Motor neuron (in vitro differentiated cells): ENCODE measurements at regions not wholly inside any gene's neighbourhood (a gene's known extent, or its start where the extent isn't known, plus 50 kb on each side); places are given as distances from the start of the nearest gene placed in this dataset.
"Not testable (repeated sequence)": the region's sequence is repeated elsewhere in the genome, so short reads cannot be mapped to it uniquely, and the experiment has no call there.

ENCODE experiments used
- ATAC-seq, 8 experiments: fragments of 200-7000 bp; cut with Tn5 transposase; replicated peaks in 6 of 8; 2 replicates each; pipeline ENCODE4 v1.8.0; 2021; ENCODE audit warnings: mild to moderate bottlenecking in 8 of 8, moderate library complexity in 8 of 8
- H3K27ac ChIP-seq, 2 donors: fragments of 250-450 bp; sonication (Bioruptor Pico); 2 replicates each; pipeline ENCODE4 v1.9.0; 2021; ENCODE audit warnings: antibody characterized with exemption in 2 of 2, mild to moderate bottlenecking in 2 of 2, moderate library complexity in 1 of 2
- H3K4me1 ChIP-seq, 2 donors: fragments of 250-450 bp; sonication (Bioruptor Pico); replicated peaks in 1 of 2; 2 replicates each; pipeline ENCODE4 v1.6.1; 2021; ENCODE audit warnings: antibody characterized with exemption in 2 of 2, mild to moderate bottlenecking in 2 of 2, moderate library complexity in 1 of 2
- H3K4me3 ChIP-seq, 5 donors: fragments of 250-450 bp; sonication (Bioruptor Pico); 2 replicates each; pipeline ENCODE4 v1.9.0; 2021; ENCODE audit warnings: antibody characterized with exemption in 5 of 5, mild to moderate bottlenecking in 5 of 5, moderate library complexity in 4 of 5
- WGBS, 10 experiments: fragments of 450-650 bp; shearing (Covaris generic); methylation state at CpG; one replicate each; pipeline ENCODE4 v1.0.0; 2022; 5-methylcytosine and 5-hydroxymethylcytosine counted together
- in situ Hi-C, 9 experiments: fragments of 400-800 bp; cut with MboI; loops; one replicate each; pipeline ENCODE4 v1.15.0; 2021; ENCODE audit warnings: low sequenced_read_pairs in 9 of 9, low pct_unique_long_range_greater_than_20kb in 2 of 9; ENCODE audit not compliant: unreplicated experiment in 9 of 9

DNA sequence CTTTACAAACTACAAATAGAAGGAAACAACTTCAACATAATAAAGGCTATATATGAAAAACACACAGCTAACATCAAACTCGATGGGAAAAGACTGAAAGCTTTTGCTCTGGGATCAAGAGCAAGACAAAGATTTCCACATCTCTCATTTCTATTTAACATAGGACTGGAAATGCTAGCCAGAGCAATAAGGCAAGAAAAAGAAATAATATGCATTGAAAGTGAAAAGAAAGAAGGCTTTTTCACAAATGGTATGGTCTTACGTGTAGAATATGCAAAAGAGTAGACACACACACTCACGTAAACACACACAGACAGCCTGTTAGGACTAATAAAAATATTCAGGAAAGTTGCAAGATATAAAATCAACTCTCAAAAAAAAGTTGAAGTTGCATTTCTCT, 660.5 kb upstream of the PCDH10 start:
- H3K27ac ChIP-seq: no peak overlapping the region
- no peak for ATAC-seq
- 2 to 86% (median 73%) methylated on average over 2 to 3 of the region's 3 CpGs for WGBS, 10 experiments
- no peak overlapping the region for H3K4me3 ChIP-seq
- in situ Hi-C loops: no loop called here
- peaks cover 0 to 3% of the 10 kb centered on the region in 2 donors for H3K4me1 ChIP-seq

DNA sequence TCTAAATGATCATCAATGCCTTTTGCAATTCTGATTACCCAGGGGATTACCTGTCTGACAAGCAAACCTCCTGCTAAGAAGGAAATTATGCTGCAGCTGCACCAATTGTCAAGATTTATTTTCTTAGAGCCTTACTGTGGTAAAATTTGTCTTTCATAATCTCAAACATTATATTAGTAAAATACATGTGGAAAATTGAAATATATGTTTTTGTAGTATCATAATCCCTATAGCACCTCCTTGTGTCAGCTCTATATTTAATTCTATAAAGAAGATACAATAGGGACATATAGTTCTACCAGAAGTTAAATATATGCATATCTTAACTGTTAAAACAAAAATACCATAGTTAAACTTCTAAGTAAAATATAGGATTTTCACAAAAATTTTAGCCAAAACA, 655.6 kb upstream of the PCDH10 start:
- Histone ChIP-seq H3K27ac (no peak overlapping the region), H3K4me3 (no peak overlapping the region)
- in situ Hi-C loops: no loop called here

DNA sequence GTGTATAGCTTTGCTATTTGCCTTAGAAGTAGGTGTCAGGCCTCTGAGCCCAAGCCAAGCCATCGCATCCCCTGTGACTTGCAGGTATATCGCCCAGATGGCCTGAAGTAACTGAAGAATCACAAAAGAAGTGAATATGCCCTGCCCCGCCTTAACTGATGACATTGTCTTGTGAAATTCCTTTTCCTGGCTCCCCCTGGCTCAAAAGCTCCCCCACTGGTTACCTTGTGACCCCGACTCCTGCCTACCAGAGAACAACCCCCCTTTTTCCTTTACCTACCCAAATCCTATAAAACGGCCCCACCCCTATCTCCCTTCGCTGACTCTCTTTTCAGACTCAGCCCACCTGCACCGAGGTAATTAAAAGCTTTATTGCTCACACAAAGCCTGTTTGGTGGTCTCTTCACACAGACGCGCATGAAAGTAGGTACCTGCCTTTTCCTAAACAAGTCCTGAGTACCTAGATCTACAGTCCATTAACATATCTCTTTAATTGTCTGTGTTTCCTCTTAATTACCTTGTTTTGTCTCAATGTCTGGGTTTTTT, 653.8 kb upstream of the PCDH10 start:
- H3K4me1 ChIP-seq, H3K4me3 ChIP-seq, ATAC-seq, H3K27ac ChIP-seq, in situ Hi-C loops: not testable (repeated sequence)
- WGBS, 10 experiments: 0 to 69% (median 30%) methylated on average over 1 to 8 of the region's 9 CpGs; no CpG with 5 or more reads in 1 of the 10 experiments

More for the DNA sequence above, 655.6 kb upstream of the PCDH10 start:
- H3K4me1 ChIP-seq: peaks cover 0 to 3% of the 10 kb centered on the region in 2 donors
- no peak for ATAC-seq

DNA sequence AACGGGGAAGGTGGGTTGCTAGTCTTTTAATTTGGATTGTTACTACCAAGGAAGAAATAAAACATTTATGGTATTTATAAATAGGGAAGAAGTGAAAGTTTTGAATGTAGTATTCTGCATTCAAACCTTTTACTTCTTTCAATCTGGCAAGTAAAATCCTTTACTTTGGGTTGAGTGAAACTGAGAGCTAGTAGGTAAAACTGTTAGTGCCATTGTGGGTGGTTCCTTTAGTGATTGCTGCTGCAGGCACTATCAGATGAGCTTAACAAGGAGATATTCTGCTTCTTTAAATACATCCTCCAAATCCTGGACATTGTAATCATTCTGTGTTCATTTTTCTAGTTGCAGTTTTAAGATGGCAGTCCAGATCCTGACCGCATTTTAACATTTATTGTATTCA, 650.9 kb upstream of the PCDH10 start:
- H3K4me3 ChIP-seq: no peak overlapping the region
- no peak overlapping the region for H3K27ac ChIP-seq
- ATAC-seq: no peak
- H3K4me1 ChIP-seq: peaks cover 0 to 3% of the 10 kb centered on the region in 2 donors
- WGBS, 10 experiments: 0 to 100% (median 89%) methylated on average over 1 to 2 of the region's 2 CpGs
- in situ Hi-C loops: no loop called here

DNA sequence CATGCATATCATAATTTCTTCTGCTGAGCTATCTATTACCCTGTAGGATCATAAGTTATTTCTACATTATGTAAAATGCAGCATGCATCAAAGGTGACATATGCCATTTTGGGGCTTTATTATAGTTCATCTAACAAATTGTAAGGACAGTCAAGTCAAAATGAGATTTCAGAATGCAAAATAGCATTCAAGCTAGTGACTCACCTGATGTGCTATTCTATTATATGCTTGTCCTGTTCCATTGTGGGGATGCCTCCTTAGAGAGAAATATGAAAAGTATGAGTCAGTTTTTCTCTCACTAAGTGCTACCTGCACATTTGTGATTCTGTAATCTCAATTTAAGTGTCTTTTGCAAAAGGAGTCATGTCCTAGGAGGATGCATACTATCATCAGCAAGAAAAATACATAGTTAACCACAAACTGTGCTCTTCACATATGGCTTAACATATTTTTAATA, 647.0 kb upstream of the PCDH10 start:
- Histone ChIP-seq H3K4me3 (no peak overlapping the region), H3K4me1 (no peaks in the 10 kb centered on the region), H3K27ac (no peak overlapping the region)
- in situ Hi-C loops: no loop called here
- ATAC-seq: peak in 1 of 8 experiments; percentile 59

DNA sequence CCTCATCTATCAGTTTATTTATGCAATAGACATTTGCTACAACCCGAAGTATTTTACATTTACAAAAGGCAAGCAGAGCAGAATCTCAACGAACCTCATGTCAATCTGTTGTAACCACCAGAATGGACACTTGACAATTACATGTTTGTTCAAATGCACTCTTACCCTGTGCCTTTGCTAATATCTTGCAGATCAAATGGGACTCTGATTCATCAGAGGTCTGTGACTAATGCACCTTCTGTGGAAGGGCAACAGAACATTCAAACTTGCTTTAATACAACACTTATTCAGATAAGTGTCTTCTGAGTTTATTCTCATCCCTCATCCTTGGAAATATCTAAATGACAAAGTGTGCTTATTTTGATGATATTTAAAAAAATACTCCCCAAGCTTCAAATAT, 644.7 kb upstream of the PCDH10 start:
- no peak for ATAC-seq
- in situ Hi-C loops: no loop called here
- Histone ChIP-seq H3K4me3 (no peak overlapping the region), H3K4me1 (no peaks in the 10 kb centered on the region), H3K27ac (no peak overlapping the region)
- 0 to 100% (median 41%) methylated on average over 1 to 2 of the region's 2 CpGs; no CpG with 5 or more reads in 2 of the 10 experiments for WGBS, 10 experiments

DNA sequence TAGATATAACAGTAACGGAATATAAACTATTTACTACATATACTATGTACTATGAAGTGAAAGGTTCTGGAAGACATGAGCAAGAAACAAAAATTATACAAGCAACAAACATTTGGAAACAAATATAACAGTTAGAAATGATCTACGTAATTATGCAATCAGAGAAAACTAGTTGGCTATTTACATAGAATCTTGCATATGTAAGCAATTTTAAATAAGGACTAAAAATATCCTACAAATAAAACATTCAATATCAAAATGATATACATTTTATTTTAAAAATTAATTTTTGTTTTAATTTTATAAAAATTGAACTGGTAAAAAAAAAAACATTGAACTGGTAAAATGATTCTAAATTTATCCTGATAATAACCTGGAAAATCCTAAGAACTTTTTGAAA, 642.5 kb upstream of the PCDH10 start:
- H3K27ac ChIP-seq: no peak overlapping the region
- WGBS, 10 experiments: 16 to 100% (median 84%) methylated on average over 1 to 2 of the region's 2 CpGs
- in situ Hi-C loops: no loop called here
- ATAC-seq: no peak
- H3K4me3 ChIP-seq: no peak overlapping the region
- no peaks in the 10 kb centered on the region for H3K4me1 ChIP-seq

DNA sequence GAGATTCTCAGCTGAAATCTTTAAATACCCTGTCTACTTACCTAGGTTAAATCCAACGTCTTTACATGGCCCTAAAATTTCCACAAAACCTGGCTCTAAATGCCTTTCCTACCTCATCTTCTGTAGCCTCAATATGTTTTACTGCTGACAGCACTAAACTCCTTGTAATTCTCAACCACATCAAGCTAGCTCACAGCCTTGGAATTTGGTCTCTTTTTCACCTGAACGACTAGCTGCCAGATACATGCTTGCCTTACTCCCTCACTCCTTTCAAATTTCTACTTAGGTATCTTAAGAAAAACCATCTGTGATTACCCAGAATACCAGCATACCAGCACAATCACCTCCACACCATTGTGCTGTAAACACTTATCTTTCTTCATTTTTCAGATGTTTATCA, 635.6 kb upstream of the PCDH10 start:
- ATAC-seq: no peak
- Histone ChIP-seq H3K4me1 (no peaks in the 10 kb centered on the region), H3K4me3 (no peak overlapping the region), H3K27ac (no peak overlapping the region)
- in situ Hi-C loops: no loop called here
- WGBS, 10 experiments: 0 to 88% (median 49%) methylated on average over 1 to 2 of the region's 2 CpGs

DNA sequence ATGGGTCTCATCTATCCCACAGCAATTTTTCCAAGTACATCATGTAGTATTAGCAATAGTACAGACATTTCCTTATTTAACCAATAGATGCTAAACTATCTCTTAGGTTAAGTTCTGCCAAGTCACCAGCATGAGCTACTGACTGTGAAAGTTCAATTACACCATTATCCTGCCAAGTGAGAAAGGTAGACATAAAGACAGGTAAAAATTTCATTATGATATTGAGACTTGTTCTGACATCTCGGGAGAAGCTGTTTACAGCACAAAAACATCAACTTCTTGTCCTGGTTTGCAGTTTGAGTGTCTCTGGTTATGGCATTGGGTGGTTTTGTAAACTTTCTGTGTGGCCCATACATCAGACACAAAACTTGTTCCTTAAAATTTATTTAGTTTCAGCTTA, 622.4 kb upstream of the PCDH10 start:
- H3K27ac ChIP-seq: no peak overlapping the region
- no peak overlapping the region for H3K4me3 ChIP-seq
- WGBS, 10 experiments: 0 to 100% (median 22%) methylated on average over 1 of the region's 1 CpG; no CpG with 5 or more reads in 3 of the 10 experiments
- no peak for ATAC-seq
- in situ Hi-C loops: no loop called here
- H3K4me1 ChIP-seq: peaks cover 0 to 3% of the 10 kb centered on the region in 2 donors

DNA sequence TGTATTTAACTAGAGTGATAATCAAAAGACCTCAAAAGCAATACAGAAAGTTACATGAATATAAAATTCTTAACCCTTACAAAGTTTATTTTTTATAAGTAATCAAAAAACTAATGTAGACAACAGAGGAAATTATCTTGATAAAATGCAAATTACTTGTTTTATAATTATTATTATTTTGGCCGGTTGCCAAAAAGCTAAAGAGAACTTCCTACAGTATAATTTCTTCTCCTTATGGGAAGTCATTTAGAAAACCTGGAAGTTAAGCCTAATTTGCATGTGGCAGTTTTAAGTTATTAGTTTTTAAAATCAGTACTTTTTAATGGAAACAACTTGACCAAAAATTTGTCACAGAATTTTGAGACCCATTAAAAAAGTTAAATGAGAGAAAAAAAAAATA, 621.3 kb upstream of the PCDH10 start:
- ATAC-seq: no peak
- H3K27ac ChIP-seq: no peak overlapping the region
- in situ Hi-C loops: no loop called here
- WGBS, 10 experiments: 0 to 100% (median 100%) methylated on average over 1 of the region's 1 CpG; no CpG with 5 or more reads in 1 of the 10 experiments
- H3K4me3 ChIP-seq: no peak overlapping the region
- H3K4me1 ChIP-seq: peaks cover 0 to 3% of the 10 kb centered on the region in 2 donors

DNA sequence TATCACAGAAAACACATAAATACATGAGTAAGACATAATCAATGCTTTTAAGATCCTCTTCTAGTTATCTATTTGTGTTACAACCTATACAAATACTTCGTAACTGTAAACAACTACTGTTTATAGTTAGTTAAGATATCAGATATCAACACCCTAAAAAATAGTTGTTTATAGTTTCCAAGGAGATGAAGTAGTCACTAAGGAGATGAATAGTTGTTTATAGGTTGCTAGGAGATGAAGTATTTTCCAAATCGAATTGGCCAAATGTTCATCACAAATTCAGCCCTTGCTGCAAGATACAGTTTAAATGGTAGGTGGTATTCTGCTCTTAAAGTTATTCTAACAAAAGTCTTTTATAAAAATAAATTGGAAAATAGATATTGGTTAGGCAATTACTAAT, 618.2 kb upstream of the PCDH10 start:
- no peak for ATAC-seq
- in situ Hi-C loops: no loop called here
- 0 to 100% (median 75%) methylated on average over 1 to 2 of the region's 2 CpGs; no CpG with 5 or more reads in 1 of the 10 experiments for WGBS, 10 experiments
- Histone ChIP-seq H3K4me3 (no peak overlapping the region), H3K27ac (no peak overlapping the region), H3K4me1 (peaks cover 0 to 3% of the 10 kb centered on the region in 2 donors)

DNA sequence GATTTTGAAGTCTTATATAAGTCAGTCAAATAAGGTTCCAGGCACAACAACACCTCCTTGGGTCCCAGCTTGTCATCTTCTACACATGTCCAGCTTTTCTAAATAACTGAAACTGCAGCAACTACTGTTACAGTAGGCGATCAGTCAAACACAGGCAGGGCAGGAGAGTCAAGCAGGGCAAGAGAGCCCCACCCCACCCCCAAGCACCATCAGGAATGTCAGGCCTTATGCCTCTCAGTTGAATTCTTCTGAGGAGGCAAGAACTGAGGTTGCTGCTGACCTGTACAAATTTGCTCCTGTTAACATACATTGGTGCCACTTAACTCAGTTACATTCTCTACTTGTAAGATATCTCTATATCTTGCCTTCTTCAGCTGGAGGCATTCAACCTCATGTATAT, 608.8 kb upstream of the PCDH10 start:
- ATAC-seq: peak in 1 of 8 experiments; percentile 20
- Histone ChIP-seq H3K4me3 (no peak overlapping the region), H3K4me1 (no peaks in the 10 kb centered on the region), H3K27ac (no peak overlapping the region)
- 10 to 100% (median 90%) methylated on average over 1 of the region's 1 CpG; no CpG with 5 or more reads in 3 of the 10 experiments for WGBS, 10 experiments
- in situ Hi-C loops: no loop called here

DNA sequence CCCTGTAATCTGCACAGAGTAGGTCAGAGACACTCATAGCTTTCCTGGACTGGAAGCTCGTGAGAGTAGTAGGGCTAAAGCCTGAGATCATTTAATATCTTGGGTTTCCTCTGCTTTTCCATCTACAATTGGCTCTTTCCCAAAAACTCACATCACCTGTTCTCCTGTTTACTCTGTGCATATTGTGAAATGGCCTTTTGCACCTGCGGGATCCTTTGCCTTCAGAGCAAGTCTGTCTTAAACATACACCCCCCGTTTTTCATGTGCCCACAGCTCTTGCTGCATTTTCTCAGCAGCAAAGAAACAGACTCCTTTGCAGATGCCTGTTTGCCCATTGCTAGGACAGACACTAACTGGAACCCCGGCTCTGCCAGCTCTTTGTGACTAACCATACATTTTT, 608.3 kb upstream of the PCDH10 start:
- H3K27ac ChIP-seq: no peak overlapping the region
- no peak overlapping the region for H3K4me3 ChIP-seq
- ATAC-seq: no peak
- in situ Hi-C loops: no loop called here
- no peaks in the 10 kb centered on the region for H3K4me1 ChIP-seq
- WGBS, 10 experiments: 0 to 100% (median 45%) methylated on average over 1 to 4 of the region's 4 CpGs; no CpG with 5 or more reads in 2 of the 10 experiments

DNA sequence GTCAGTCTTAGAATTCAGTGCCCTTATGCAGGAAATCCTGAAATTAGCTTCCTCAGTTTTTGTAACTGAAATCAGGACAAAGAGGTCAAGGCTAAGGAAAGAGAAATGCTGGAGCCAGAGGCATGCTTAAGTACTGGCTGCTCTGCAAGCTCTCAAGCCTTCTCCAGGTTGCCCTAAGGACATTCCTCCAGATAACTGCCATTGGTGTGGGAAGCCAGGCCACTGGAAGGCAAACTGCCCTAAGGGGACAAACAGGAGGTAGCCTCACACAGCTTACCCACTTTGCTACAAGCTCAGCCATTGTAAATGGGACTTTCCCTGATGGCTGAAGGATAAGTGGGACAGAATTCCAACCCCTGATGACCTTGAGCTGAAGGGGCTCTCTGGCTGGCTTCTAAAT, 606.9 kb upstream of the PCDH10 start:
- no peaks in the 10 kb centered on the region for H3K4me1 ChIP-seq
- H3K4me3 ChIP-seq: no peak overlapping the region
- no peak overlapping the region for H3K27ac ChIP-seq
- ATAC-seq: no peak
- in situ Hi-C loops: no loop called here
